ENCODE measurements at regions not wholly inside any gene's neighbourhood (a gene's known extent, or its start where the extent isn't known, plus 50 kb on each side); places are given as distances from the start of the nearest gene placed in this dataset.

- Mint-ChIP-seq H3K27me3 (peaks cover 24% of the 10 kb centered on the region), H3K4me1 (no peaks in the 10 kb centered on the region), H3K27ac (no peak overlapping the region), H3K36me3 (ENCODE audit: low read depth) (no peaks in the 10 kb centered on the region), H3K9me3 (no peaks in the 10 kb centered on the region), H3K4me3 (no peak overlapping the region)
- ChIA-PET POLR2A (no interaction called here), CTCF (no interaction called here)
- no peak for DNase-seq
Observed at GRCh38 chr16:48487287-48487686, 102.1 kb upstream of the SIAH1 start.

GRCh38 chr16:48481772-48482171, 96.6 kb upstream of the SIAH1 start:
- H3K4me1 Mint-ChIP-seq, result no peaks in the 10 kb centered on the region
- ChIA-PET POLR2A (no interaction called here), CTCF (interaction anchor here (0.7 kb wide), 1 partner anchor 204 kb away, joined by 3 read pairs; no protein-coding TSS in a partner anchor)
- no peak overlapping the region for H3K4me3 Mint-ChIP-seq
- no peaks in the 10 kb centered on the region for H3K36me3 Mint-ChIP-seq (ENCODE audit: low read depth)
- no peak overlapping the region for H3K27ac Mint-ChIP-seq
- DNase-seq, result no peak
- peaks cover 16% of the 10 kb centered on the region for H3K27me3 Mint-ChIP-seq
- H3K9me3 Mint-ChIP-seq, result no peaks in the 10 kb centered on the region

- Mint-ChIP-seq H3K27ac (no peak overlapping the region), H3K4me1 (no peaks in the 10 kb centered on the region), H3K36me3 (ENCODE audit: low read depth) (no peaks in the 10 kb centered on the region), H3K27me3 (peaks cover 12% of the 10 kb centered on the region), H3K4me3 (no peak overlapping the region), H3K9me3 (no peaks in the 10 kb centered on the region)
- POLR2A ChIA-PET, result no interaction called here
- CTCF ChIA-PET, result interaction anchor here (0.7 kb wide), 1 partner anchor 204 kb away, joined by 3 read pairs; no protein-coding TSS in a partner anchor
- DNase-seq, result no peak
Observed at GRCh38 chr16:48481211-48481610, 96.0 kb upstream of the SIAH1 start.

GRCh38 chr16:48479955-48480354, 94.7 kb upstream of the SIAH1 start:
- peaks cover 7% of the 10 kb centered on the region for H3K9me3 Mint-ChIP-seq
- H3K4me1 Mint-ChIP-seq, result no peaks in the 10 kb centered on the region
- CTCF ChIA-PET, result no interaction called here
- H3K36me3 Mint-ChIP-seq (ENCODE audit: low read depth), result no peaks in the 10 kb centered on the region
- no peak overlapping the region for H3K27ac Mint-ChIP-seq
- H3K27me3 Mint-ChIP-seq, result peaks cover 17% of the 10 kb centered on the region
- no peak for DNase-seq
- H3K4me3 Mint-ChIP-seq, result no peak overlapping the region
- POLR2A ChIA-PET, result no interaction called here

GRCh38 chr16:48479329-48479728, 94.1 kb upstream of the SIAH1 start:
- ChIA-PET CTCF (no interaction called here), POLR2A (no interaction called here)
- Mint-ChIP-seq H3K36me3 (ENCODE audit: low read depth) (no peaks in the 10 kb centered on the region), H3K9me3 (peaks cover 8% of the 10 kb centered on the region), H3K27ac (no peak overlapping the region), H3K4me3 (no peak overlapping the region), H3K27me3 (peaks cover 19% of the 10 kb centered on the region), H3K4me1 (no peaks in the 10 kb centered on the region)
- no peak for DNase-seq

- DNase-seq, result no peak
- peaks cover 10% of the 10 kb centered on the region for H3K9me3 Mint-ChIP-seq
- POLR2A ChIA-PET, result no interaction called here
- CTCF ChIA-PET, result no interaction called here
- H3K27ac Mint-ChIP-seq, result no peak overlapping the region
- H3K4me1 Mint-ChIP-seq, result peaks cover 2% of the 10 kb centered on the region
- no peak overlapping the region for H3K4me3 Mint-ChIP-seq
- H3K27me3 Mint-ChIP-seq, result peaks cover 17% of the 10 kb centered on the region
- no peaks in the 10 kb centered on the region for H3K36me3 Mint-ChIP-seq (ENCODE audit: low read depth)
Observed at GRCh38 chr16:48478393-48478792, 93.2 kb upstream of the SIAH1 start.

- CTCF ChIA-PET, result interaction anchor here (1.7 kb wide), 1 partner anchor 152 kb away, joined by 3 read pairs; no protein-coding TSS in a partner anchor
- POLR2A ChIA-PET, result no interaction called here
- H3K36me3 Mint-ChIP-seq (ENCODE audit: low read depth), result no peaks in the 10 kb centered on the region
- H3K27me3 Mint-ChIP-seq, result peaks cover 11% of the 10 kb centered on the region
- DNase-seq, result no peak
- H3K4me3 Mint-ChIP-seq, result no peak overlapping the region
- no peak overlapping the region for H3K27ac Mint-ChIP-seq
- peaks cover 13% of the 10 kb centered on the region for H3K9me3 Mint-ChIP-seq
- peaks cover 5% of the 10 kb centered on the region for H3K4me1 Mint-ChIP-seq
Observed at GRCh38 chr16:48471435-48471834, 86.2 kb upstream of the SIAH1 start.

GRCh38 chr16:48462106-48462740, 77.0 kb upstream of the SIAH1 start:
- POLR2A ChIA-PET, result no interaction called here
- peaks cover 38% of the 10 kb centered on the region for H3K27me3 Mint-ChIP-seq
- H3K27ac Mint-ChIP-seq, result no peak overlapping the region
- H3K36me3 Mint-ChIP-seq (ENCODE audit: low read depth), result no peaks in the 10 kb centered on the region
- H3K4me1 Mint-ChIP-seq, result peaks cover 23% of the 10 kb centered on the region
- CTCF ChIA-PET, result no interaction called here
- H3K4me3 Mint-ChIP-seq, result no peak overlapping the region
- H3K9me3 Mint-ChIP-seq, result peaks cover 4% of the 10 kb centered on the region
- no peak for DNase-seq

GRCh38 chr16:48459167-48459566, 74.0 kb upstream of the SIAH1 start:
- Mint-ChIP-seq H3K27ac (no peak overlapping the region), H3K4me3 (no peak overlapping the region), H3K4me1 (peaks cover 26% of the 10 kb centered on the region), H3K36me3 (ENCODE audit: low read depth) (no peaks in the 10 kb centered on the region), H3K9me3 (peaks cover 4% of the 10 kb centered on the region), H3K27me3 (peaks cover 36% of the 10 kb centered on the region)
- ChIA-PET CTCF (interaction anchor here (1.8 kb wide), 1 partner anchor 164 kb away, joined by 8 read pairs; no protein-coding TSS in a partner anchor), POLR2A (no interaction called here)
- no peak for DNase-seq

GRCh38 chr16:48454051-48454450, 68.8 kb upstream of the SIAH1 start:
- peaks cover 12% of the 10 kb centered on the region for H3K27me3 Mint-ChIP-seq
- DNase-seq, result no peak
- H3K36me3 Mint-ChIP-seq (ENCODE audit: low read depth), result no peaks in the 10 kb centered on the region
- ChIA-PET POLR2A (no interaction called here), CTCF (interaction anchor here (2.3 kb wide), 1 partner anchor 169 kb away, joined by 6 read pairs; no protein-coding TSS in a partner anchor)
- H3K27ac Mint-ChIP-seq, result no peak overlapping the region
- H3K4me3 Mint-ChIP-seq, result no peak overlapping the region
- no peaks in the 10 kb centered on the region for H3K9me3 Mint-ChIP-seq
- H3K4me1 Mint-ChIP-seq, result peaks cover 20% of the 10 kb centered on the region

GRCh38 chr16:48452991-48453760, 68.0 kb upstream of the SIAH1 start:
- H3K4me3 Mint-ChIP-seq, result no peak overlapping the region
- H3K27me3 Mint-ChIP-seq, result peaks cover 12% of the 10 kb centered on the region
- no peak overlapping the region for H3K27ac Mint-ChIP-seq
- CTCF ChIA-PET, result no interaction called here
- H3K4me1 Mint-ChIP-seq, result peaks cover 11% of the 10 kb centered on the region
- POLR2A ChIA-PET, result no interaction called here
- DNase-seq, result no peak
- no peaks in the 10 kb centered on the region for H3K9me3 Mint-ChIP-seq
- H3K36me3 Mint-ChIP-seq (ENCODE audit: low read depth), result no peaks in the 10 kb centered on the region

GRCh38 chr16:48451323-48451722, 66.1 kb upstream of the SIAH1 start:
- DNase-seq, result no peak
- no peaks in the 10 kb centered on the region for H3K4me1 Mint-ChIP-seq
- H3K27me3 Mint-ChIP-seq, result peaks cover 4% of the 10 kb centered on the region
- ChIA-PET POLR2A (no interaction called here), CTCF (no interaction called here)
- no peaks in the 10 kb centered on the region for H3K36me3 Mint-ChIP-seq (ENCODE audit: low read depth)
- H3K9me3 Mint-ChIP-seq, result no peaks in the 10 kb centered on the region
- no peak overlapping the region for H3K27ac Mint-ChIP-seq
- H3K4me3 Mint-ChIP-seq, result no peak overlapping the region

GRCh38 chr16:48450367-48450766, 65.2 kb upstream of the SIAH1 start:
- Mint-ChIP-seq H3K4me3 (no peak overlapping the region), H3K36me3 (ENCODE audit: low read depth) (no peaks in the 10 kb centered on the region), H3K27ac (no peak overlapping the region), H3K9me3 (no peaks in the 10 kb centered on the region), H3K27me3 (peaks cover 4% of the 10 kb centered on the region), H3K4me1 (no peaks in the 10 kb centered on the region)
- DNase-seq, result no peak
- POLR2A ChIA-PET, result no interaction called here
- CTCF ChIA-PET, result interaction anchor here (1.0 kb wide), 1 partner anchor 173 kb away, joined by 3 read pairs; no protein-coding TSS in a partner anchor

Data from activated CD4-positive, alpha-beta memory T cell treated with anti-CD3 and anti-CD28 coated beads, Interleukin-2, amount 10 ng/mL, durations not matched to agents 7 days and 5 days (primary cell).